BLaER1 (cell line): ENCODE measurements at regions not wholly inside any gene's neighbourhood (a gene's known extent, or its start where the extent isn't known, plus 50 kb on each side); places are given as distances from the start of the nearest gene placed in this dataset.

Source experiments
- H3K27ac ChIP-seq: shearing (Covaris generic); formaldehyde crosslinking; 2 replicates; pipeline ENCODE4 v1.8.1; 2022
- H3K27me3 ChIP-seq: shearing (Covaris generic); formaldehyde crosslinking; 2 replicates; pipeline ENCODE4 v1.8.1; 2022
- H3K36me3 ChIP-seq: shearing (Covaris generic); formaldehyde crosslinking; 2 replicates; pipeline ENCODE4 v1.8.1; 2022
- H3K4me1 ChIP-seq: shearing (Covaris generic); formaldehyde crosslinking; 2 replicates; pipeline ENCODE4 v1.8.1; 2022
- H3K4me2 ChIP-seq: shearing (Covaris generic); formaldehyde crosslinking; 2 replicates; pipeline ENCODE4 v1.8.1; 2022
- H3K4me3 ChIP-seq: shearing (Covaris generic); formaldehyde crosslinking; 2 replicates; pipeline ENCODE4 v1.8.1; 2022
- H3K9ac ChIP-seq: shearing (Covaris generic); formaldehyde crosslinking; 2 replicates; pipeline ENCODE4 v1.8.1; 2022
- H3K9me3 ChIP-seq: shearing (Covaris generic); formaldehyde crosslinking; 2 replicates; pipeline ENCODE4 v1.8.1; 2022
- H4K20me1 ChIP-seq: shearing (Covaris generic); formaldehyde crosslinking; 2 replicates; pipeline ENCODE4 v1.8.1; 2022
- Cebpa-rat ChIP-seq: shearing (Covaris generic); IDR thresholded peaks from 2 replicates; pipeline ENCODE4 v1.8.1; 2022

- Histone ChIP-seq H3K9ac (no peak overlapping the region), H3K4me2 (no peak overlapping the region), H3K4me1 (peaks cover 23% of the 10 kb centered on the region), H3K36me3 (no peaks in the 10 kb centered on the region), H3K4me3 (no peak overlapping the region), H3K27ac (no peak overlapping the region), H3K9me3 (peaks cover 14% of the 10 kb centered on the region), H4K20me1 (no peaks in the 10 kb centered on the region), H3K27me3 (no peaks in the 10 kb centered on the region)
- no peak for TF ChIP-seq Cebpa-rat
Measured at GRCh38 chr4:78671903-78672815, 104.0 kb upstream of the BMP2K start.

DNA sequence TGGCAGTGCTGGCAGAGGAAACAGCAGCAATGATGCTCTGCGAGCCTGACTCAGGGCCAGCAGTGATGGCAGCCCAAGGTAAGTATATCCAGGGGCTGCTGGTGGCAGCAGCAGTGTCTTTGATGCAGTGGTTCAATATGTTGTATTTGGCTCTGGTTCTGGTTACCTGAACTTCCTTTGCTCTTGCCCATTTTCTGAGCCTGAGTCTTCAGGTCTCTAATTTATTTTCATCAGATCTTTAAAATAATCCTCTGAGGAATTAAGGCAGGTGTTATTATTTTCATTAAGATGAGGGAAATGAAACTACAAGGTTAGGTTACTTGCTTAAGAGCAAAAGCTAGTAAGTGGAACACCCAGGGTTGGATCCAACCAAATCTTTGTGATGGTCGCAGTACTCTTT lies 102.8 kb upstream of the BMP2K start:
- Histone ChIP-seq H3K4me3 (no peak overlapping the region), H3K4me1 (peaks cover 12% of the 10 kb centered on the region), H3K36me3 (no peaks in the 10 kb centered on the region), H3K4me2 (no peak overlapping the region), H3K27ac (no peak overlapping the region), H3K27me3 (no peaks in the 10 kb centered on the region), H3K9me3 (peaks cover 14% of the 10 kb centered on the region), H3K9ac (no peak overlapping the region), H4K20me1 (no peaks in the 10 kb centered on the region)
- TF ChIP-seq Cebpa-rat = no peak

DNA sequence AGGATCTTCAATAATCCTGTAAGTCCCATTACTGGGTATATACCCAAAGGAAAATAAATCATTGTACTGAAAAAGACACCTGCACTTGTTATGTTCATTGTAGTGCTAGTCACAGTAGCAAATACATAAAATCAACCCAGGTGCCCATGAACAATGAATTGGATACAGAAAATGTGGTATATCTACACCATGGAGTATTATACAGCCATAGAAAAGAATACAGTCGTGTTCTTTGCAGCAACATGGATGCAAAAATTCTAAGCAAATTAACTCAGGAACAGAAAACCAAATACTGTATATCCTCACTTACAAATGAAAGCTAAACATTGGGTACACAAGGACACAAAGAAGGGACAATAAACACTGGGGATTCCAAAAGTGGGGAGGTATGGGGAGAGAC lies 100.8 kb upstream of the BMP2K start:
- Histone ChIP-seq H3K27ac (no peak overlapping the region), H3K27me3 (no peaks in the 10 kb centered on the region), H3K4me3 (no peak overlapping the region), H3K9me3 (peaks cover 10% of the 10 kb centered on the region), H3K4me1 (no peaks in the 10 kb centered on the region), H3K4me2 (no peak overlapping the region), H3K9ac (no peak overlapping the region), H3K36me3 (no peaks in the 10 kb centered on the region), H4K20me1 (no peaks in the 10 kb centered on the region)
- TF ChIP-seq Cebpa-rat = no peak

DNA sequence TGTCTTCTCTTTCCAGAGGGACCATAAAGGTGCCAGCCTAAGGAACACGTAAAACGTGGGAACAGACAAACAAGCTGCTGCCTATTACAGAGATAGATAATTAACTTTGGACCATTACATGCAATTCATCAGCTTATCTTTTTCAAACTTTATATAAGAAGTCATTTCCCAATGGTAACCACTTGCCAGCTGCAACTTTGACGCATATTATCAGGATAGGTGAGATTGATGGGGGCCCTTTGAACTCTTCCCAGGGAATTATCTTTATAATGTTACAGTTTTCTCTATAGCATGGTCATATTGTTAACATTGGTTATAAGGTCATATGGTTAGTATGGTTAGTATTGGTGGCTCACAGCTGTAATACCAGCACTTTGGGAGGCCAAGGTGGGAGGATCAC lies 94.1 kb upstream of the BMP2K start:
- Histone ChIP-seq H3K4me3 (no peak overlapping the region), H3K4me2 (no peak overlapping the region), H3K4me1 (no peaks in the 10 kb centered on the region), H4K20me1 (no peaks in the 10 kb centered on the region), H3K9me3 (no peaks in the 10 kb centered on the region), H3K36me3 (no peaks in the 10 kb centered on the region), H3K27me3 (no peaks in the 10 kb centered on the region), H3K9ac (no peak overlapping the region), H3K27ac (no peak overlapping the region)
- TF ChIP-seq Cebpa-rat = no peak

DNA sequence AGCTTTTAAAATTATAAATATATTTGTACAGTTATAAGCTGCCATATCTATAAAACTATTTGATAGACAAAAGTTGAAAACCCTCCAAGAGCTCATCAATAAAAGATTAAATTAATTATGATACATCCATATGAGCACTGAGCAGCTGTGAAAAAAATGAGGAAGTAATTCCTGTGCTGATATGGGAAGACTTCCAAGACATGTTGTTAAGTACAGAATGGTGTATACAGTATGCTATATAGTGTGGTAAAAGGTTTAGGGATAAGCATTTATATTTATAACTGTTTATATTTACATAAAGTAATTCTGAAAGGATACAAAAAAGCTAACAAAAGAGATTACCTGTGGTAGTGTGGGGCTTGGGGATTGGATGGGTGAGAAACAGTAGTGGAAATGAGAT lies 92.8 kb upstream of the BMP2K start:
- Histone ChIP-seq H3K9me3 (no peaks in the 10 kb centered on the region), H3K9ac (no peak overlapping the region), H3K27ac (no peak overlapping the region), H4K20me1 (no peaks in the 10 kb centered on the region), H3K27me3 (no peaks in the 10 kb centered on the region), H3K4me3 (no peak overlapping the region), H3K36me3 (no peaks in the 10 kb centered on the region), H3K4me1 (no peaks in the 10 kb centered on the region), H3K4me2 (no peak overlapping the region)
- no peak for TF ChIP-seq Cebpa-rat

DNA sequence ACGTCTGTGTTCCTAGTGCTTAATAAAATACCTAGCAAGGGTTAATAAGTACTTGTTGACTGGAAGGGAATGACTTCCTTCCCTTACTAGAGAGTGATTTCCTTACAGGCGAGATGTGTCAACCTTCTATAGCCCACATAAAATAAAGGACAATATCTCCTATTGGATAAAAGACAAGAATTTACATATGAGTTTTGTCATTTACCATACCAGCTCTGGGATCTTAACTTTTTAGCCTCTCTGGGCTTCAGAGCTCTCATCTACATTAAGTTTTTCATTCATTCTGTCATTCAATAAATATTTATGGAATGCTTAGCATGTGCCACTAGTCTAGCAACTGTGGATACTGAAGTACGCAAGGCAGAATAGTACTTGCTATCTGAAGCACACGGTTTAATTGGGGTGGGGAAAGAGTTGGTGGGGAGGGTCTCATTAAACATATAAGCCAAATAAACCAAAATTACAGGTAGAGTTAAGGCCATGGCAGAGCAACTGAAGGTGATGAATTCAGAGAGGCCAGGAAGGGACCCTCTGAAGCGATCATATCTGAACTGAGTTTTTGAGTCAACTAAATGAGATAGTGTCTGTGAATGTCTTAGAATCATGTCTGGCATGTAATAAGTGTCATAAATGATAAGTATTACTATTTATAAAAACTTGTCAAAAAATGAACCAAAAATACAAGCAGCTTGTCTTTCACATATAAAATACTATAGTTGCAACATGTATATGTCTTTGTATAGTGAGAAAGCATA lies 91.6 kb upstream of the BMP2K start:
- no peak overlapping the region for H3K27ac ChIP-seq
- H3K4me1 ChIP-seq = no peaks in the 10 kb centered on the region
- H4K20me1 ChIP-seq = no peaks in the 10 kb centered on the region
- no peak overlapping the region for H3K9ac ChIP-seq
- no peaks in the 10 kb centered on the region for H3K36me3 ChIP-seq
- H3K9me3 ChIP-seq = no peaks in the 10 kb centered on the region
- H3K4me2 ChIP-seq = no peak overlapping the region
- no peaks in the 10 kb centered on the region for H3K27me3 ChIP-seq
- no peak for TF ChIP-seq Cebpa-rat
- no peak overlapping the region for H3K4me3 ChIP-seq

DNA sequence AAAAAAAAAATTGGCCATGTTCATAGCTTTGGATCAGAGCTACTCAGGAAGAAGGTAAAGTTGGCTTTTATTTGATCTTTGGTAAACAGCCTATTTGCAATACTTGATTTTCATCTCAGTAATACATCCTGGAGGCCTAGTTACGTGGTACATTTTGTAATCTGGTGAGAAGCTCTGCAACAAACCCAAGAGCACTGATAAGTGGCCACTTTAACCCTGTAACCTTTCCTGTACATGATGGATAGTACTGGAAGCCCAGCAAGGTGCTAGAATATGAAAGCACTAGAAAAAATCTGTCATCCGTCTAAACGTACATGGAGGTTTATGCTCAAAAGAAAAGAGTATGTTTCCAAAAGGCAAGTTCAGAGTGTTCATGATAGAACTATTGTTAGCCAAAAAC lies 88.3 kb upstream of the BMP2K start:
- H3K4me2 ChIP-seq = no peak overlapping the region
- TF ChIP-seq Cebpa-rat = no peak

DNA sequence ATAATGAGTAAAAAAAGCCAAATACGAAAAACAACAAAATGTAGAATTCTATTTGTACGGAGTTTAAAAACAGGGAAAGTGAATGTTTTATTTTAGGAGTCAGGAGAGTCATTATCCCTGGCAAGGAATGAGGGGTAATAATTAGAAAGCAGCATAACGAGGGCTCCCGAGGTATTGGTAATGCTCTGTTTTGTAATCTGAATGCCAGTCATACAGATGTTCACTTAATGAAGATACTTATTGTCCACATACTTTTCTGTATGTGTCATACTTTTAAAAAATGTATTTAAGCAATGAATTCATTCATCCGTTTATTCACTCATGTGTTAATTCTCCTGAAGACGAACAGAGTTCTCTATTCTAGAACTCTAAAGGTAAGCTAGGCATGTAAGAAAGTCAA lies 87.8 kb upstream of the BMP2K start:
- TF ChIP-seq Cebpa-rat = no peak
- H3K4me2 ChIP-seq = no peak overlapping the region
- H3K9ac ChIP-seq = no peak overlapping the region

More for the DNA sequence above, 88.3 kb upstream of the BMP2K start:
- Histone ChIP-seq H3K4me3 (no peak overlapping the region), H3K9ac (no peak overlapping the region), H4K20me1 (no peaks in the 10 kb centered on the region), H3K9me3 (no peaks in the 10 kb centered on the region), H3K36me3 (no peaks in the 10 kb centered on the region), H3K27me3 (no peaks in the 10 kb centered on the region), H3K4me1 (peaks cover 18% of the 10 kb centered on the region), H3K27ac (no peak overlapping the region)

GRCh38 chr4:78689261-78689660 lies 86.9 kb upstream of the BMP2K start:
- Histone ChIP-seq H3K27me3 (no peaks in the 10 kb centered on the region), H3K27ac (no peak overlapping the region), H3K4me2 (no peak overlapping the region), H4K20me1 (no peaks in the 10 kb centered on the region), H3K9me3 (no peaks in the 10 kb centered on the region), H3K36me3 (no peaks in the 10 kb centered on the region), H3K4me1 (peaks cover 18% of the 10 kb centered on the region), H3K4me3 (no peak overlapping the region), H3K9ac (no peak overlapping the region)
- TF ChIP-seq Cebpa-rat = no peak

More for the DNA sequence above, 87.8 kb upstream of the BMP2K start:
- H3K27me3 ChIP-seq = no peaks in the 10 kb centered on the region
- no peak overlapping the region for H3K4me3 ChIP-seq
- no peaks in the 10 kb centered on the region for H4K20me1 ChIP-seq
- no peaks in the 10 kb centered on the region for H3K36me3 ChIP-seq
- H3K9me3 ChIP-seq = no peaks in the 10 kb centered on the region
- peaks cover 18% of the 10 kb centered on the region for H3K4me1 ChIP-seq
- H3K27ac ChIP-seq = no peak overlapping the region

DNA sequence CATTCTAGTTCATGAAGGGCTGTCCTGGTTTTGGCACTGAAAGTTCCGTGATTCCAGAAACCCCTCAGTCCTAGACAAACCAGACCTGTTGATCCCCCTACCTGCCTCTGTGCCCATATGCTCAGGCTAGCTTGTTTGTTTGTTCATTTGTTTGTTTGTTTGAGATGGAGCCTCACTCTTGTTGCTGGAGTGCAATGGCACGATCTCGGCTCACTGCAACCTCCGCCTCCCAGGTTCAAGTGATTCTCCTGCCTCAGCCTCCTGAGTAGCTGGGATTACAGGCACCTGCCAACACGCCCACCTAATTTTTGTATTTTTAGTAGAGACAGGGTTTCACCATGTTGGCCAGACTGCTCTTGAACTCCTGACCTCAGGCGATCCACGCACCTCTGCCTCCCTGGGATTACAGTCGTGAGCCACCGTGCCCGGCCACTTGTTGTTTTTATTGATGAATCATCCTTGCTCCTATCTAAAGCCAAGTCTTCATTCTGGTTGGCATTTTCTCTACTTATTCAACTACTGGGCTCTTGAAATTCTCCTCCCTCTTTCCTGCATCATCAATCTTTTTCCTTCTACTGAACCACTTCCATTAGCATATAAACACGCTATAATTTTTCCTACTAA lies 86.3 kb upstream of the BMP2K start:
- peaks cover 18% of the 10 kb centered on the region for H3K4me1 ChIP-seq
- no peak overlapping the region for H3K4me3 ChIP-seq
- no peak overlapping the region for H3K9ac ChIP-seq
- H3K36me3 ChIP-seq = no peaks in the 10 kb centered on the region
- no peaks in the 10 kb centered on the region for H4K20me1 ChIP-seq
- no peak overlapping the region for H3K4me2 ChIP-seq
- H3K27ac ChIP-seq = no peak overlapping the region
- no peak for TF ChIP-seq Cebpa-rat
- H3K9me3 ChIP-seq = no peaks in the 10 kb centered on the region
- no peaks in the 10 kb centered on the region for H3K27me3 ChIP-seq
